ENCODE measurements at regions not wholly inside any gene's neighbourhood (a gene's known extent, or its start where the extent isn't known, plus 50 kb on each side); places are given as distances from the start of the nearest gene placed in this dataset.

- no peak for DNase-seq (ENCODE audit: low read depth)
- TF ChIP-seq, protein P1, sequence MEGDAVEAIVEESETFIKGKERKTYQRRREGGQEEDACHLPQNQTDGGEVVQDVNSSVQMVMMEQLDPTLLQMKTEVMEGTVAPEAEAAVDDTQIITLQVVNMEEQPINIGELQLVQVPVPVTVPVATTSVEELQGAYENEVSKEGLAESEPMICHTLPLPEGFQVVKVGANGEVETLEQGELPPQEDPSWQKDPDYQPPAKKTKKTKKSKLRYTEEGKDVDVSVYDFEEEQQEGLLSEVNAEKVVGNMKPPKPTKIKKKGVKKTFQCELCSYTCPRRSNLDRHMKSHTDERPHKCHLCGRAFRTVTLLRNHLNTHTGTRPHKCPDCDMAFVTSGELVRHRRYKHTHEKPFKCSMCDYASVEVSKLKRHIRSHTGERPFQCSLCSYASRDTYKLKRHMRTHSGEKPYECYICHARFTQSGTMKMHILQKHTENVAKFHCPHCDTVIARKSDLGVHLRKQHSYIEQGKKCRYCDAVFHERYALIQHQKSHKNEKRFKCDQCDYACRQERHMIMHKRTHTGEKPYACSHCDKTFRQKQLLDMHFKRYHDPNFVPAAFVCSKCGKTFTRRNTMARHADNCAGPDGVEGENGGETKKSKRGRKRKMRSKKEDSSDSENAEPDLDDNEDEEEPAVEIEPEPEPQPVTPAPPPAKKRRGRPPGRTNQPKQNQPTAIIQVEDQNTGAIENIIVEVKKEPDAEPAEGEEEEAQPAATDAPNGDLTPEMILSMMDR (IDR thresholded peaks at IDR 0.05; ENCODE audit: control insufficient read depth, insufficient read depth, low read depth, low read length, missing control alignments): no peak
- no peak overlapping the region for H3K4me3 ChIP-seq (ENCODE audit: control insufficient read depth, low read depth, low read length)
Measured at GRCh38 chr2:187716301-187716700, 162.1 kb upstream of the TFPI start.

DNA sequence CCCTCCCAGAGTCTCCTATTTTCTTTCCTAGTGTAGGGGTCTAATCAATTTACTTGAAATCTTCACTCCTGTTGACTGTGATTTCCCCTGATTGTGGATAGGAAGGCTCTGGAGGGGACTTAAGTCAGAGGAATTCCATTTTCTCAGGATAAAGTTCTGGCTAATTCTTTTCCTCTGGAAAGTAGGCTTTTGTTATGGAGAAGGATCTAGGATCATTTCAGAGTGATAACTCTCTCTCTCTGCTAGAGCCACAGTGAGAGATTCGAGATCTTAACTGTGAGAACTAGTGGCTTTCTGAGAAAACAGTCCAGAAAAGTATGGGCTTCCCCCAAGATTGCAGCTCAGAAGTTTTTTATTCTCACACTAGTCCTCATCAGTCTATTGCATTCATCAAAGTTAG is 163.9 kb upstream of the TFPI start:
- DNase-seq (ENCODE audit: low read depth): no peak
- no peak overlapping the region for H3K4me3 ChIP-seq (ENCODE audit: control insufficient read depth, low read depth, low read length)
- TF ChIP-seq, protein P1 (IDR thresholded peaks at IDR 0.05; ENCODE audit: control insufficient read depth, insufficient read depth, low read depth, low read length, missing control alignments): no peak

- H3K4me3 ChIP-seq (ENCODE audit: control insufficient read depth, low read depth, low read length): no peak overlapping the region
- DNase-seq (ENCODE audit: low read depth): no peak
- TF ChIP-seq, protein P1 (IDR thresholded peaks at IDR 0.05; ENCODE audit: control insufficient read depth, insufficient read depth, low read depth, low read length, missing control alignments): no peak
Measured at GRCh38 chr2:187719510-187719909, 165.3 kb upstream of the TFPI start.

DNA sequence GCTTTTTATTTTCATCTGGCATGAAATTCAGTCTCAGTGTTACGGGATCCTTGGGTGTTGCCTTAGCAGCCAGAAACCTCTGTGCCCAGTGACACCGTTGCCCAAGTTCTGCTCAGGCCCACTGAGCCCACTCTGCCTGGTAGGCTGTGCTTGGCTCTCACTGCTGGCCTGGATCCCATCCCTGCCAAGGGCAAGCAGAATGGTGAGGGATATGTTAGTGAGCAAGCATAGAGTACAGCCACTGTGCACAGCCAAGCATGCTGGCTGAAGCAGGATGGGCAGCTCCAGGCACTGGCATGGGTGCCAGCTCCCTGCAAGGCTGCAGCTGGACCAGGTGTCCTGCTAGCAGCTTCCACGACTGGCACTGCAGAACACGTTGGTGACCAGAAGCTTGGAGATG is 194.7 kb upstream of the TFPI start:
- H3K4me3 ChIP-seq (ENCODE audit: control insufficient read depth, low read depth, low read length): no peak overlapping the region
- TF ChIP-seq, protein P1 (IDR thresholded peaks at IDR 0.05; ENCODE audit: control insufficient read depth, insufficient read depth, low read depth, low read length, missing control alignments): no peak
- DNase-seq (ENCODE audit: low read depth): no peak

DNA sequence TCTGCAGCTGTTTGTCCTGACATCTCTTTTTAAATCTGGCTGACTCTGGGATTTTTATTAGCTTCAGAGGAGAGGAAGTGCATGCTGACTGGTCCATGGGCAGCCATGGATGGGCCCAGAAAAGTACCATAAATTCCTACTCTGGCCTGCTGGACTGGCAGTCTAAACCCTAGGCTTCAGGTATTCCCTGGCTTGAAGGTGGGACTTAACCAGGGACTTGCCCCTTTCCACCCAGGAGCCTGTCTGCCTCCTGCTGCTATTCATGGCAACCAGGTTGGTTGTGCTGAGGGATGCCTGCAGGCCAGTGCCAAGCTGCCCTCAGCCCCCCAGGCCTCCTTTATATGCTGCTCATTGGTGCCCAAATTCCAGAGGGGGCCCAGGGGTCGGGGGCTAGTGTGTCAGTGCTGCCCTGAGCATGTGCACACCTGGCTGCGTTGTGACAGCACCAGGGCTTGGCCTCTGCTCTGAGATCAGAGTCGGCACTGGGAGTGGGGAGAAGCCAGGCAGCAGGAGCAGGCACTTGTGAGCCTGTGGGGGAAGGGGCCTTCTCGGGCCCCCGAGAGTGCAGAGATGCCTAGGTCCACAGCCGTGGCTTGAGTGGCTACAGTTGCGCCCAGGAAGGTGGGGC is 195.7 kb upstream of the TFPI start:
- DNase-seq (ENCODE audit: low read depth): no peak
- H3K4me3 ChIP-seq (ENCODE audit: control insufficient read depth, low read depth, low read length): no peak overlapping the region
- TF ChIP-seq, protein P1 (IDR thresholded peaks at IDR 0.05; ENCODE audit: control insufficient read depth, insufficient read depth, low read depth, low read length, missing control alignments): no peak

DNA sequence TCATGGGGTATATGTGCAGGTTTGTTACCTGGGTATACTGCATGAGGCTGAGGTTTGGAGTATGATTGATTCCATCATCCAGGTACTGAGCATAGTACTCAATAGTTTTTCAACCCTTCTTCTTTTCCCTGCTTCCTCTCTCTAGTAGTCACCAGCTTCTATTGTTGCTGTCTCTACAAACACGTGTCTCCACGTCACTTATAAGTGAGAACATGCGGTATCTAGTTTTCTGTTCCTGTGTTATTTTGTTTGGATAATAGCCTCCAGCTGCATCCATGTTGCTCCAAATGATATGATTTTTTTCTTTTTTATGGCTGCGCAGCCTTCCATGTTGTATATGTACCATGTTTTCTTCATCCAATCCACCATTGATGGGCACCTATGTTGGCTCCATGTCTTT is 214.8 kb upstream of the TFPI start:
- TF ChIP-seq, protein P1 (IDR thresholded peaks at IDR 0.05; ENCODE audit: control insufficient read depth, insufficient read depth, low read depth, low read length, missing control alignments): no peak
- no peak for DNase-seq (ENCODE audit: low read depth)
- H3K4me3 ChIP-seq (ENCODE audit: control insufficient read depth, low read depth, low read length): no peak overlapping the region

DNA sequence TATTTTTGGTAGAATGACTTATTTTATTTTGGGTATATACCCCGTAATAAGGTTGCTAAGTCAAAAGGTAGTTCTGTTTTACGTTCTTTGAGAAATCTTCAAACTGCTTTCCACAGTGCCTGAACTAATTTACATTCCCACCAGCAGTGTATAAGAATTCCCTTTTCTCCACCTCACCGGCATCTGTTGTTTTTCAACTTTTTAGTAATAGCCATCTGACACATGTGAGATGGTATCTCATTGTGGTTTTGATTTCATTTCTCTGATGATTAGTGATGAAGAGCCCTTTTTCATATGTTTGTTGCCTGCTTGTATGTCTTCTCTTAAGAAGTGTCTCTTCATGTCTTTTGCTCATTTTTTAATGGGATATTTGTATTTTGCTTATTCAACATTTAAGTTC is 215.2 kb upstream of the TFPI start:
- TF ChIP-seq, protein P1 (IDR thresholded peaks at IDR 0.05; ENCODE audit: control insufficient read depth, insufficient read depth, low read depth, low read length, missing control alignments): no peak

More for the DNA sequence above, 215.2 kb upstream of the TFPI start:
- no peak overlapping the region for H3K4me3 ChIP-seq (ENCODE audit: control insufficient read depth, low read depth, low read length)
- no peak for DNase-seq (ENCODE audit: low read depth)
